ENCODE measurements at regions not wholly inside any gene's neighbourhood (a gene's known extent, or its start where the extent isn't known, plus 50 kb on each side); places are given as distances from the start of the nearest gene placed in this dataset.
"Not testable (repeated sequence)": the region's sequence is repeated elsewhere in the genome, so short reads cannot be mapped to it uniquely, and the experiment has no call there.

- no peaks in the 10 kb centered on the region for H3K27me3 ChIP-seq (ENCODE audit: control insufficient read depth in 5 of 5, insufficient read depth in 4 of 5, low read length in 5 of 5)
These were observed 443.7 kb upstream of the GRM7 start for GRCh38 chr3:6417174-6417573.

DNA sequence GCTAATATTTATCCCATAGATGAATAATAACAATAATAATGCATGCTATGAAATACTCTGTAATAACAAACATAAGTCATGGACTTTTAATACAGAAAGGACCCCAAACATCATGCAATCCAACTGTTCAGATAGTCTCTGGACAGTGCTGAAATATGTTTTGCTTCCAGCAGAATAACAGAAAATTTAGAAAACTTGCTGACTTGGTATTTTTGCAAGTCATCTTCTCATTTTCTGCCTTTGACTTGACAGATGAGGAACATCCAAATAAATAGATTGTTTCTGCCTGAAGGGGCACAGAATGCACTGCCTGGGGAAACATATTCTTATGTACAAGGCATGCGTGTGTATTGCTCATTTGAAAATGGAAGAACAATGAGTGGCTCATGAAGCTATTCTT, 442.4 kb upstream of the GRM7 start:
- Histone ChIP-seq H3K4me3 (ENCODE audit: low read depth in 1 of 5, low read length in 5 of 5) (no peak overlapping the region), H3K9ac (ENCODE audit: low read length in 5 of 5) (no peak overlapping the region), H3K27me3 (ENCODE audit: control insufficient read depth in 5 of 5, insufficient read depth in 4 of 5, low read length in 5 of 5) (no peaks in the 10 kb centered on the region), H3K4me1 (ENCODE audit: control insufficient read depth in 5 of 5, insufficient read depth in 5 of 5, low read length in 5 of 5) (no peaks in the 10 kb centered on the region), H3K27ac (ENCODE audit: low read depth, low read length) (no peak overlapping the region), H3K9me3 (ENCODE audit: control insufficient read depth in 5 of 5, low read length in 5 of 5) (peaks cover 0 to 3% (median 0%) of the 10 kb centered on the region in 5 donors), H3K36me3 (ENCODE audit: control insufficient read depth in 5 of 5, insufficient read depth in 5 of 5, low read length in 5 of 5) (no peaks in the 10 kb centered on the region)

More at GRCh38 chr3:6417174-6417573, 443.7 kb upstream of the GRM7 start:
- Histone ChIP-seq H3K4me3 (ENCODE audit: low read depth in 1 of 5, low read length in 5 of 5) (no peak overlapping the region), H3K27ac (ENCODE audit: low read depth, low read length) (no peak overlapping the region), H3K9me3 (ENCODE audit: control insufficient read depth in 5 of 5, low read length in 5 of 5) (peaks cover 0 to 3% (median 0%) of the 10 kb centered on the region in 5 donors), H3K9ac (ENCODE audit: low read length in 5 of 5) (no peak overlapping the region), H3K4me1 (ENCODE audit: control insufficient read depth in 5 of 5, insufficient read depth in 5 of 5, low read length in 5 of 5) (no peaks in the 10 kb centered on the region), H3K36me3 (ENCODE audit: control insufficient read depth in 5 of 5, insufficient read depth in 5 of 5, low read length in 5 of 5) (no peaks in the 10 kb centered on the region)

DNA sequence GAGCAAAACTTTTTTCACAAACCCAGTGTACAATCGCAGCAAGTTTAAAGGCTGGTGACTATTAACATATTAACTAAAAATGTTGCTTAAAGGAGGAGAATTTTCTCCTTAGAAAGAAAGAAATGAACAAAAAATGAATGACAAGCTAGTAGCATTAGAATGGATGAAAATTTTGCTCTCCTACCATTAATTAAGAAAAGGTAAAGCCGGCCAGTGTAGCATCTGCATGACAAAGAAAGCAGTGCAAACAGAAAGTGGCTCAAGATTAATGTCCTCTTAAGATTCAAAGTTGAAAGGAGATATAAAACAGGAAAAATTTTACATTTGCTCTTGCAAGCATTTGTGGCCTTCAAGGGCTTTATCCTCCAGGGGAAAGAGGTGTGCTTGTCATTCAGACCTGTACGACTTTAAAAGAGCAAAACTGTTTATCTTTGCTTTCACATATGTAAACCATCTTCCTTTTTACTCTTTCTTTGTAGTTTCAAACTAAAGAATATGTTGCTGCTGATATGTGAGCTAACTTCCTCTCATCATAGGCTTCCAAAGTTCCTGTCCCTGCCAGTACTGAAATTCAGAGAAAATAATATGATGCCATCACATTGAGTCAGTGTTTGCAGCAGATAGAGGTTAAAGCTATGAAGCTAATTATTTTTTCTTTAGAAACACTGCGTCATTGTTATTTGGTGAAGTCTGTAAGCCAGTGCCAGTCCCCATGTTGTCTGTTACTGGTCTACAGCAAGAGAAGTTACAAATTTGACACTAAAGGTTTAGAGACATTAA, 439.1 kb upstream of the GRM7 start:
- H3K36me3 ChIP-seq (ENCODE audit: control insufficient read depth in 5 of 5, insufficient read depth in 5 of 5, low read length in 5 of 5): no peaks in the 10 kb centered on the region
- H3K27ac ChIP-seq (ENCODE audit: low read depth, low read length): no peak overlapping the region
- H3K4me1 ChIP-seq (ENCODE audit: control insufficient read depth in 5 of 5, insufficient read depth in 5 of 5, low read length in 5 of 5): no peaks in the 10 kb centered on the region

GRCh38 chr3:6425289-6425820, 435.6 kb upstream of the GRM7 start:
- no peaks in the 10 kb centered on the region for H3K27me3 ChIP-seq (ENCODE audit: control insufficient read depth in 5 of 5, insufficient read depth in 4 of 5, low read length in 5 of 5)
- H3K27ac ChIP-seq (ENCODE audit: low read depth, low read length): no peak overlapping the region
- no peaks in the 10 kb centered on the region for H3K4me1 ChIP-seq (ENCODE audit: control insufficient read depth in 5 of 5, insufficient read depth in 5 of 5, low read length in 5 of 5)
- H3K4me3 ChIP-seq (ENCODE audit: low read depth in 1 of 5, low read length in 5 of 5): no peak overlapping the region
- no peaks in the 10 kb centered on the region for H3K36me3 ChIP-seq (ENCODE audit: control insufficient read depth in 5 of 5, insufficient read depth in 5 of 5, low read length in 5 of 5)
- H3K9me3 ChIP-seq (ENCODE audit: control insufficient read depth in 5 of 5, low read length in 5 of 5): peaks cover 0 to 20% (median 8%) of the 10 kb centered on the region in 5 donors
- no peak overlapping the region for H3K9ac ChIP-seq (ENCODE audit: low read length in 5 of 5)

More for the DNA sequence above, 439.1 kb upstream of the GRM7 start:
- H3K9me3 ChIP-seq (ENCODE audit: control insufficient read depth in 5 of 5, low read length in 5 of 5): peaks cover 0 to 17% (median 8%) of the 10 kb centered on the region in 5 donors
- H3K4me3 ChIP-seq (ENCODE audit: low read depth in 1 of 5, low read length in 5 of 5): no peak overlapping the region
- H3K9ac ChIP-seq (ENCODE audit: low read length in 5 of 5): no peak overlapping the region
- H3K27me3 ChIP-seq (ENCODE audit: control insufficient read depth in 5 of 5, insufficient read depth in 4 of 5, low read length in 5 of 5): no peaks in the 10 kb centered on the region

- H3K9me3 ChIP-seq (ENCODE audit: control insufficient read depth in 5 of 5, low read length in 5 of 5): peaks cover 0 to 20% (median 8%) of the 10 kb centered on the region in 5 donors
- H3K4me1 ChIP-seq (ENCODE audit: control insufficient read depth in 5 of 5, insufficient read depth in 5 of 5, low read length in 5 of 5); H3K27ac ChIP-seq (ENCODE audit: low read depth, low read length); H3K27me3 ChIP-seq (ENCODE audit: control insufficient read depth in 5 of 5, insufficient read depth in 4 of 5, low read length in 5 of 5); H3K36me3 ChIP-seq (ENCODE audit: control insufficient read depth in 5 of 5, insufficient read depth in 5 of 5, low read length in 5 of 5); H3K9ac ChIP-seq (ENCODE audit: low read length in 5 of 5); H3K4me3 ChIP-seq (ENCODE audit: low read depth in 1 of 5, low read length in 5 of 5): not testable (repeated sequence)
These were observed 432.6 kb upstream of the GRM7 start for GRCh38 chr3:6428276-6428675.

DNA sequence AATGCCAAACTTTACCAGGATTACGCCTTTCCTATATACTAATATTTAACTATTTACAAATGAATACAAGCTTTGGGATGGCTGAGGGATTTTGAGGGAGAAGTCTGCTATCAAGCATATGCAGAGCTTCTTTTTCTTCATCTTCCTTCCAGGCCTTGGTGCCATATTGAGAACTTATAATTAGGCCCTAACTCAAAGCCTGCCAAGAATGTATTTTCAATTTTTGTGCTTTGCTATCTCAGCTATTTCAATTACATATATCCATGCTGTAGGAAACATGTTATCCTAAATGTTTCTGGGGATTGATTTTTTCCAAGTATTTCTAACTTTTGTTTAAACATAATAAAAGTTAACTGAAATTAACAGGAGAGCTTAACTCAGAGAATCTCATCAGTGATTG, 425.0 kb upstream of the GRM7 start:
- no peak overlapping the region for H3K9ac ChIP-seq (ENCODE audit: low read length in 5 of 5)
- H3K9me3 ChIP-seq (ENCODE audit: control insufficient read depth in 5 of 5, low read length in 5 of 5): no peaks in the 10 kb centered on the region
- H3K4me1 ChIP-seq (ENCODE audit: control insufficient read depth in 5 of 5, insufficient read depth in 5 of 5, low read length in 5 of 5): no peaks in the 10 kb centered on the region
- no peaks in the 10 kb centered on the region for H3K36me3 ChIP-seq (ENCODE audit: control insufficient read depth in 5 of 5, insufficient read depth in 5 of 5, low read length in 5 of 5)
- no peak overlapping the region for H3K4me3 ChIP-seq (ENCODE audit: low read depth in 1 of 5, low read length in 5 of 5)
- no peaks in the 10 kb centered on the region for H3K27me3 ChIP-seq (ENCODE audit: control insufficient read depth in 5 of 5, insufficient read depth in 4 of 5, low read length in 5 of 5)
- H3K27ac ChIP-seq (ENCODE audit: low read depth, low read length): no peak overlapping the region

- Histone ChIP-seq H3K4me1 (ENCODE audit: control insufficient read depth in 5 of 5, insufficient read depth in 5 of 5, low read length in 5 of 5) (no peaks in the 10 kb centered on the region), H3K4me3 (ENCODE audit: low read depth in 1 of 5, low read length in 5 of 5) (no peak overlapping the region), H3K9me3 (ENCODE audit: control insufficient read depth in 5 of 5, low read length in 5 of 5) (no peaks in the 10 kb centered on the region), H3K27ac (ENCODE audit: low read depth, low read length) (no peak overlapping the region), H3K9ac (ENCODE audit: low read length in 5 of 5) (no peak overlapping the region), H3K36me3 (ENCODE audit: control insufficient read depth in 5 of 5, insufficient read depth in 5 of 5, low read length in 5 of 5) (no peaks in the 10 kb centered on the region), H3K27me3 (ENCODE audit: control insufficient read depth in 5 of 5, insufficient read depth in 4 of 5, low read length in 5 of 5) (no peaks in the 10 kb centered on the region)
These were observed 423.3 kb upstream of the GRM7 start for GRCh38 chr3:6437631-6438030.

DNA sequence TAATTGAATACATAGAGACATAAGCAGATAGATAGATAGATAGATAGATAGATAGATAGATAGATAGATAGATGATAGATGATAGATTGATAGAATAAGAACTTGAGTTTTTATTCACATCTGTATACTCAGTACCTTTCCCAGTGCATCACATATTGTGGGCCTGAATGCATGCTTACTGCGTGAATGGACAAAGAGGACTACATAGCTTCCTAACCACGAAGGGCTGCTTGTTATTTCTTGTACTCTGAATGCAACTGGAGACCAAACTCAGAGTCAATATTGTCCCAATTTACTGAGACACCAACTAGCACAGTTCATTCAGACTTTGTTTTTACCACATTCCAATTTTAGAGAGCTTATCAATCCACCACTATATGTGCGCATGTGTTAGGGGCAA, 422.9 kb upstream of the GRM7 start:
- Histone ChIP-seq H3K4me1 (ENCODE audit: control insufficient read depth in 5 of 5, insufficient read depth in 5 of 5, low read length in 5 of 5) (no peaks in the 10 kb centered on the region), H3K27me3 (ENCODE audit: control insufficient read depth in 5 of 5, insufficient read depth in 4 of 5, low read length in 5 of 5) (no peaks in the 10 kb centered on the region), H3K4me3 (ENCODE audit: low read depth in 1 of 5, low read length in 5 of 5) (no peak overlapping the region), H3K27ac (ENCODE audit: low read depth, low read length) (no peak overlapping the region), H3K9ac (ENCODE audit: low read length in 5 of 5) (no peak overlapping the region), H3K36me3 (ENCODE audit: control insufficient read depth in 5 of 5, insufficient read depth in 5 of 5, low read length in 5 of 5) (no peaks in the 10 kb centered on the region), H3K9me3 (ENCODE audit: control insufficient read depth in 5 of 5, low read length in 5 of 5) (no peaks in the 10 kb centered on the region)

- no peaks in the 10 kb centered on the region for H3K4me1 ChIP-seq (ENCODE audit: control insufficient read depth in 5 of 5, insufficient read depth in 5 of 5, low read length in 5 of 5)
These were observed 421.7 kb upstream of the GRM7 start for GRCh38 chr3:6439226-6439625.

DNA sequence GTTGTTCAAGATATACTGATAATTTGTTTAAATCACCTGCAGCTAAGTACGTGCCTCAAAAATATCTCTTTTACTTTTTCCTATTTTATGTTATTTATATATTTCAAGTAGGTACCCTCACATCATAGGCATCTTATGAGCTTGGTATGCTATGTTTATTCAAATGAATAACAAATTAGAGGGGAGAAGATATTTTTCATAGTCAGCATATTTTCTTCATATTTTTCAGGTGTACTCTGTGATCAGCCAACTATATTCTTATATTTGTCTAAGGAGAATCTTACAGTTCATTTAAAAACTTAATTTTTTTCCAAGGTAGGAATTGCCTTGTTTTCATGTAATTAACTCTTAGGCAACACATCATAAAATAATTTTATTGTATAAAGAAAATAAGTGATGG, 421.1 kb upstream of the GRM7 start:
- no peaks in the 10 kb centered on the region for H3K27me3 ChIP-seq (ENCODE audit: control insufficient read depth in 5 of 5, insufficient read depth in 4 of 5, low read length in 5 of 5)
- H3K27ac ChIP-seq (ENCODE audit: low read depth, low read length): no peak overlapping the region
- no peak overlapping the region for H3K4me3 ChIP-seq (ENCODE audit: low read depth in 1 of 5, low read length in 5 of 5)
- H3K36me3 ChIP-seq (ENCODE audit: control insufficient read depth in 5 of 5, insufficient read depth in 5 of 5, low read length in 5 of 5): no peaks in the 10 kb centered on the region
- H3K4me1 ChIP-seq (ENCODE audit: control insufficient read depth in 5 of 5, insufficient read depth in 5 of 5, low read length in 5 of 5): no peaks in the 10 kb centered on the region
- H3K9me3 ChIP-seq (ENCODE audit: control insufficient read depth in 5 of 5, low read length in 5 of 5): no peaks in the 10 kb centered on the region
- no peak overlapping the region for H3K9ac ChIP-seq (ENCODE audit: low read length in 5 of 5)

More at GRCh38 chr3:6439226-6439625, 421.7 kb upstream of the GRM7 start:
- H3K27me3 ChIP-seq (ENCODE audit: control insufficient read depth in 5 of 5, insufficient read depth in 4 of 5, low read length in 5 of 5): no peaks in the 10 kb centered on the region
- H3K36me3 ChIP-seq (ENCODE audit: control insufficient read depth in 5 of 5, insufficient read depth in 5 of 5, low read length in 5 of 5): no peaks in the 10 kb centered on the region
- no peak overlapping the region for H3K9ac ChIP-seq (ENCODE audit: low read length in 5 of 5)
- no peak overlapping the region for H3K27ac ChIP-seq (ENCODE audit: low read depth, low read length)
- H3K9me3 ChIP-seq (ENCODE audit: control insufficient read depth in 5 of 5, low read length in 5 of 5): no peaks in the 10 kb centered on the region
- H3K4me3 ChIP-seq (ENCODE audit: low read depth in 1 of 5, low read length in 5 of 5): no peak overlapping the region
